ENCODE measurements at regions not wholly inside any gene's neighbourhood (a gene's known extent, or its start where the extent isn't known, plus 50 kb on each side); places are given as distances from the start of the nearest gene placed in this dataset.

- TF ChIP-seq POLR2AphosphoS5 (IDR thresholded peaks at IDR 0.05; ENCODE audit: low read depth) = no peak
- no peak for TF ChIP-seq CTCF (IDR thresholded peaks at IDR 0.05; ENCODE audit: insufficient read depth, low read length)
These were observed 228.1 kb upstream of the ATP10A start for GRCh38 chr15:26091184-26091583.

All from HL-60 (cell line).